OCI-LY7 (cell line): ENCODE measurements at regions not wholly inside any gene's neighbourhood (a gene's known extent, or its start where the extent isn't known, plus 50 kb on each side); places are given as distances from the start of the nearest gene placed in this dataset.

ENCODE experiments used
- EZH2phosphoT487 ChIP-seq: fragments of 200-600 bp; sonication (generic); IDR thresholded peaks from 2 replicates; pipeline ENCODE4 v1.6.1; 2018; ENCODE audit warnings: low read depth, borderline replicate concordance, mild to moderate bottlenecking, mixed run types, antibody characterized with exemption, low read length, moderate library complexity, mixed read lengths
- TF ChIP-seq, protein P1 (sequence below): fragments of 200-600 bp; sonication (generic); conservative IDR thresholded peaks from 2 replicates; pipeline ENCODE4 v1.5.1; 2014; ENCODE audit warnings: mild to moderate bottlenecking, antibody characterized with exemption, low read length, moderate library complexity, mixed read lengths

GRCh38 chr1:204760350-204760749, 74.8 kb upstream of the LRRN2 start:
- TF ChIP-seq, protein P1, sequence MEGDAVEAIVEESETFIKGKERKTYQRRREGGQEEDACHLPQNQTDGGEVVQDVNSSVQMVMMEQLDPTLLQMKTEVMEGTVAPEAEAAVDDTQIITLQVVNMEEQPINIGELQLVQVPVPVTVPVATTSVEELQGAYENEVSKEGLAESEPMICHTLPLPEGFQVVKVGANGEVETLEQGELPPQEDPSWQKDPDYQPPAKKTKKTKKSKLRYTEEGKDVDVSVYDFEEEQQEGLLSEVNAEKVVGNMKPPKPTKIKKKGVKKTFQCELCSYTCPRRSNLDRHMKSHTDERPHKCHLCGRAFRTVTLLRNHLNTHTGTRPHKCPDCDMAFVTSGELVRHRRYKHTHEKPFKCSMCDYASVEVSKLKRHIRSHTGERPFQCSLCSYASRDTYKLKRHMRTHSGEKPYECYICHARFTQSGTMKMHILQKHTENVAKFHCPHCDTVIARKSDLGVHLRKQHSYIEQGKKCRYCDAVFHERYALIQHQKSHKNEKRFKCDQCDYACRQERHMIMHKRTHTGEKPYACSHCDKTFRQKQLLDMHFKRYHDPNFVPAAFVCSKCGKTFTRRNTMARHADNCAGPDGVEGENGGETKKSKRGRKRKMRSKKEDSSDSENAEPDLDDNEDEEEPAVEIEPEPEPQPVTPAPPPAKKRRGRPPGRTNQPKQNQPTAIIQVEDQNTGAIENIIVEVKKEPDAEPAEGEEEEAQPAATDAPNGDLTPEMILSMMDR = no peak
- no peak for TF ChIP-seq EZH2phosphoT487
